AG04449 (cell line): ENCODE measurements at regions not wholly inside any gene's neighbourhood (a gene's known extent, or its start where the extent isn't known, plus 50 kb on each side); places are given as distances from the start of the nearest gene placed in this dataset.

Experiments used
- CTCF ChIA-PET: fragments of 350-600 bp; formaldehyde crosslinking; extraction: SDS; loops from one replicate; lab custom pipeline; 2021; ENCODE audit warnings: antibody characterized with exemption; lab: Yijun Ruan, JAX
- POLR2A ChIA-PET: fragments of 400-600, 350-600 bp; formaldehyde crosslinking; extraction: SDS; loops from one replicate; lab custom pipeline; 2020; ENCODE audit warnings: antibody characterized with exemption, inconsistent platforms; lab: Yijun Ruan, JAX
- DNase-seq: peaks from one replicate; pipeline ENCODE4 v3.0.0-alpha.2; 2010; ENCODE audit warnings: low read depth, low spot score
- H3K4me3 ChIP-seq: 2 replicates; pipeline ENCODE4 v1.5.1; 2011; ENCODE audit warnings: low read depth, mild to moderate bottlenecking, control low read depth, low read length
- CTCF ChIP-seq: IDR thresholded peaks from one replicate; pipeline ENCODE4 v1.5.1; 2011; ENCODE audit warnings: mild to moderate bottlenecking, moderate library complexity, low read length, control low read depth, inconsistent platforms; ENCODE audit not compliant: insufficient read depth; ENCODE audit errors: missing control alignments

- ChIA-PET CTCF (no interaction called here), POLR2A (no interaction called here)
- DNase-seq, result no peak
- no peak for TF ChIP-seq CTCF
- H3K4me3 ChIP-seq, result no peak overlapping the region
These were observed 454.4 kb downstream of the GATA3 start for GRCh38 chr10:8508882-8509281.

- POLR2A ChIA-PET, result no interaction called here
- no peak overlapping the region for H3K4me3 ChIP-seq
- no peak for TF ChIP-seq CTCF
- DNase-seq, result no peak
- CTCF ChIA-PET, result no interaction called here
These were observed 456.0 kb downstream of the GATA3 start for GRCh38 chr10:8510471-8510870.

- CTCF ChIA-PET, result no interaction called here
- POLR2A ChIA-PET, result no interaction called here
- DNase-seq, result no peak
These were observed 456.5 kb downstream of the GATA3 start for GRCh38 chr10:8511026-8511425.

GRCh38 chr10:8513155-8514147 is 459.0 kb downstream of the GATA3 start:
- ChIA-PET CTCF (no interaction called here), POLR2A (no interaction called here)
- no peak for TF ChIP-seq CTCF
- no peak for DNase-seq
- H3K4me3 ChIP-seq, result no peak overlapping the region

More at GRCh38 chr10:8511026-8511425, 456.5 kb downstream of the GATA3 start:
- no peak for TF ChIP-seq CTCF
- no peak overlapping the region for H3K4me3 ChIP-seq

GRCh38 chr10:8520382-8520781 is 465.9 kb downstream of the GATA3 start:
- DNase-seq, result no peak
- ChIA-PET POLR2A (no interaction called here), CTCF (no interaction called here)
- H3K4me3 ChIP-seq, result no peak overlapping the region
- TF ChIP-seq CTCF, result no peak

- no peak for DNase-seq
- ChIA-PET POLR2A (no interaction called here), CTCF (no interaction called here)
- no peak overlapping the region for H3K4me3 ChIP-seq
- TF ChIP-seq CTCF, result no peak
These were observed 473.3 kb downstream of the GATA3 start for GRCh38 chr10:8527773-8528172.
